NCI-H774 (cell line): ENCODE measurements at regions not wholly inside any gene's neighbourhood (a gene's known extent, or its start where the extent isn't known, plus 50 kb on each side); places are given as distances from the start of the nearest gene placed in this dataset.
"Not testable (repeated sequence)": the region's sequence is repeated elsewhere in the genome, so short reads cannot be mapped to it uniquely, and the experiment has no call there.

Experiments
- DNase-seq: peaks from one replicate; lab custom pipeline; 2025; lab: John Stamatoyannopoulos, UW

DNA sequence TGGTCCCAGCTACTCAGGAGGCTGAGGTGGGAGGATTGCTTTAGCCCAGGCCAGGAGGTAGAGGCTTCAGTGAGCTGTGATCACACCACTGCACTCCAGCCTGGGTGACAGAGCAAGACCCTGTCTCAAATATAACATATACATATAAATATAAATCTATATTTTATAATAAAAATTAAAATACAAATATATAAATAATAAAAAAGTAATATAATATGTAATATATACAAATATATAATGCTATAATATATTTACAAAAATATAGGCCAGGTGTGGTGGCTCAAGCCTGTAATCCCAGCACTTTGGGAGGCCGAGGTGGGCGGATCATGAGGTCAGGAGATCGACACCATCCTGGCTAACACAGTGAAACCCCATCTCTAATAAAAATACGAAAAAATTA, 131.4 kb downstream of the MFAP3L start:
- DNase-seq = not testable (repeated sequence)

DNA sequence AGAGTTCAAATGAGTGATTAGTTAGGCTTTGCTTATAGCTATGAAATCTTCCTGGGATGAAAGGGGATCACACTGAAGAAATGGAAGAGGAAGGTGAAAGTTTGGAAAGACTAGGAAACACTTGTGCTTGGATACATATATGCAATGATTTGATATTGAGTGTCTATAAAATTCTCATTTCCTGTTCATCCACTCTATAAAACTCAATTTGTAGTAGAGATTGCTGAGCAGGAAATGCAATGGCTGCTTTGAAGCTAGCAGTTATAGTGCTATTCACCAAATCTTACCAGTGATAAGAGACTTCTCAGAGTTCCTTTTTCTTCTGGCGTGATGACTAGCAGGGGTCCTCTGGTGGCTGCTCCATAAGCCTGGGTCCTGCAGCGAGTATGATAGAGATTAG, 128.1 kb upstream of the HPF1 start:
- no peak for DNase-seq

DNA sequence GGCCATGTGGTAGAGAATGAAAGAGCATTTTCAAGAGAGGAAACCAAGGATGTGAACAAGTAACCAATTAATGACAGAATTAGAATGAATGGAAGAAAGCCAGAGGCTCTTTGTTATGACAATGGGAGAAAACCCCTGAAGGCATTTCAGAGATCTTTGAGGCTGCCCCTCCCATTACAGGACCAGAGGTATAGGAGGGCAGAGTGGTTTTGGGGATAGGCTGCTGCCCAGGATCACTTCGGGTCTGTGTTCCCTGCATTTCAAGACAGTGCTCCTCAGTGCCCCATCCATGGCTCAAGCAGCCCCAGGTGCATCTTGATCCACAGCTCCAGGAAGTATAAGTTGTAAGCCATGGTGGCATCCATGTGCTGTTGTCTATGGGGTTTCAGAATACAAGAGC, 124.0 kb upstream of the HPF1 start:
- no peak for DNase-seq

DNA sequence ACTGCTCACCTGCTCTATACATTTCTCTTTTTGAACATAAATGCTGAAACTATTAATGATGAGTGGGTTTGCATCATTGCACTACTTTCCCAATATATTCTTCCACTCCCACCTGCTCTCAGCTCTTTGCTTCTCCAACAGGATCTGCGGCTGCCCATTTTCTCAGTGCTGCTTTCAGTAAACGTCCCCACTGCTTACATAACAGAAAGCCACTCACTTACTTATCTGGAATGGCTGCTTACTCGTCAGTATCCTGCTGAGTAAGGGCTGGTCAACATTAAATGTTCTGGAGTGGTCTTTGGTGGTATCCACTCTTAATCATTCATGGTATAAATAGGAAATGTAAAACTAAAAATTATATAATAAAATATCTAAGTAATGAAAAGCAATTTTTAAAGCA, 112.8 kb upstream of the HPF1 start:
- DNase-seq = no peak

DNA sequence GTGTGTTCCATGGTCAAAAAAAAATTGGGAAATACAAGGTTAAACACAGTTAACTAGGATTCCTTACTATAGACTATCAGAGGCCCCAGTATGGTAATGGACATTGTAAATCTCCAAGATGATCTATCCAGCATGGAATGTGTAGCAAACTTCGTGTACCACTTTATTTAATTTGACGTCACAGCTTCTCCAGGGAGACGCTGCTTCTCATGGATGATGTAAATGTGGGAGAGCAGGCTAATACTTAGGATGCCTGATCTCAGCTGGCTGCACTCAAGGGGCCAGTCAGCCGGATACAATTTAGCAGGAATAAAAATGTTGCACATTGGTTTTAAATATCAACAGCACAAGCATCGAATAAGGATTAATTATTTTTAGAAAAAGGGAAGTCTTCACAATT, 111.7 kb upstream of the HPF1 start:
- no peak for DNase-seq

DNA sequence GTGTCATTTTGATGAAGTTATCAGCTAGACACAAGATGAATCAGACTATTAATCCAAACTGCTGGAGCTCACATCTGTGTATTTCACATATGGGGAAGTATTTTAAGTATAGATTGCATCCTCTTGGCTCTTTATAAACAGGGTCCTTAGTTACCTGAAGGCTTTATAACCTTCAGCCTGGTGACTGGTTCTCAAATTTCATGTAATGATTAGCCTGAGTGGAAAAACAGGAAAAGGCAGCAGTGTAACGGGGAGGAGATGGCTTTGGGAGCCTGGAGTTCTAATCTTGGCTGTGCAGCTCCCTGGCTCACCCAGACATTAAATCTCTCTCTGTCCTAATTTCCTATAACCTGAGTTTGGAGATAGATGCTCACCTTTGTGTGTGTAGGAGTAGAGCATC, 103.8 kb upstream of the HPF1 start:
- no peak for DNase-seq

DNA sequence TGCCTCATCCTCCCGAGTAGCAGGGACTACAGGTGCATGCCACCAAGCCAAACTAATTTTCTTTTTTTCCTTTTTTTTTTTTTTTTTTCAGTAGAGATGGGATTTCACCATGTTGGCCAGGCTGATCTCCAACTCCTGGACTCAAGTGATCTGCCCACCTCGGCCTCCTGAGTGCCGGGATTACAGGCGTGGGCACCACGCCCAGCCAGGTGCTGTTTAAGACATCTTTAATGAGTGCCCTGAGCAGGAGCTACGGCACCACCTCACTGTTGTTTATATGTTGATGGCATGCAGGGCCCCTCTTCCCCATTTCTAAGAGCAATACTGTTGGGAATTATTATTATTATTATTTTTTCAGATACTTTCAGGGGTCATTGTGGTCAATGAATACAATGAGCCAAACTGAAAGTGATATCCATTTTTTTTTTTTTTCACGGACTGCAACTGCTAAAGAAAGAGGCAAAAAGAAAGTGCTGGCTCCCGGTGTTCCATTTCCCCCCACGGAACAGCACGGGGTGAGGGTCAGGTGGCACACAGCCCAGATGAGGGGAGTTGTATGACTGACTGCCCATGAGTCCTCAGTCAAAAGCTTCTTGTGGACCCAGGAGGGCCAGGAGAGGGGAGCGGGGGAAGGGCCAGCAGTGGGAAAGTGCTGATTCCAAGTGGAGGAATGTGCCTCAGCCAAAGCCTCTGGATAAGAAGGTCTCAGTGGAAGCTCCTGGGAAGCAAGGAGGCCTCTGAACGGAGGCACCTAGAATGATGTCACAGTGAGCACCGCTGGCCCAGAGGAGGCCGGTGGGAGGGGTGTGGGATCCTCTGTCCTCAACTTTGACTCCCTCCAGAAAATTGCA, 101.8 kb upstream of the HPF1 start:
- no peak for DNase-seq

DNA sequence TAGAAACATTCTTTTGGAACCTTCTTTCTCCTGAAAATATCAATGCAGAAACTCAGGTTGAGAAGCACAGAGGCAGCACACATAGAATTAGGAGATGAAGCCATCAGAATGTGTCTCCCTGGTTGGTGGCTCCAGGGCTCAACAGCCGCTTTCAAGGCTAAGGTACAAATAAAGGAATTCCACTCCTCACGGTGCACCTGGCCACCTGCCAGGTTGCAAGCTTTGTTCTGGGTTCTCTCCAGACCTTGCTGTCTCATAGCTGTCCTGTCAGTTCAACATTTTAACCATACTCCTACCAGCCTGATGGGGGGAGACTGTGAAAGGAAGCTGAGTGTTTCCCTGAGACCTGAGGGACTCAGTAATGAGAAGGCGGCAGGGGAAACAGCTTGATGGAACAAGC, 96.3 kb upstream of the HPF1 start:
- no peak for DNase-seq

DNA sequence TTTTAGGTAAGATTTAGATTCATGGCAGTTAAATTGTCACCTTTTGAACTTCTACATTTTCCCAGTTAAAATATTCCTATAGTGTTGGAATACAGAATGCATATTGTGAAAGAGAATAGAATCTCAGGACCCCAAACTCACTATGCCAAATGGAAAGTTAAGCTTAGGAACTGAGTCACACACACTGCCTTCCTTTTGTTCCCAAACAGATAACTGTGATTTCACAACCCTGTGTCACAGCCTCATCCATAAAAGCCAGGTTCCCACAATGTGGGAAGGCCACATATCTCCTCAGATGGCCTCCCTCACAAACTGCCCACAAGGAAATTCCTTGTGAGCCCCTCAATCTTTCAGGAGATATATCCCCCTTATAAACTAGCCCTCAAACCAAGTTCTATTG, 94.7 kb upstream of the HPF1 start:
- no peak for DNase-seq

DNA sequence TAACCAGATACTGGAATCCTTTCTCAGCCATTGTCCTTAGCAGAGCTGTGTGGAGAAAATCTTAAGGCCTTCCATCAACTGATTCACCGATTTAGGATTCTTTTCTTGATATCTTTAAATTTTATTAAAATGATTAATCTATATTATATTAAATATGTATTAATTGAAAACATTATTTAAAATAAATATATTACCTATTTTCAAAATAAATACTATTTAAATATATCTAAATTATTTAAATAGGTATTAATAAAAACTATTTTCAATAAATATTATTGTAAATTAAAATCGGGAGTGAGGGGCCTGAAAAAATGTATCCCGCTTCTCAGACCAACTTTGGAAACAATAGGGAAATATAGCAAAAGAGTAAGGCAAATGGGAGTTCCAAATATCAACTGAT, 94.0 kb upstream of the HPF1 start:
- no peak for DNase-seq

DNA sequence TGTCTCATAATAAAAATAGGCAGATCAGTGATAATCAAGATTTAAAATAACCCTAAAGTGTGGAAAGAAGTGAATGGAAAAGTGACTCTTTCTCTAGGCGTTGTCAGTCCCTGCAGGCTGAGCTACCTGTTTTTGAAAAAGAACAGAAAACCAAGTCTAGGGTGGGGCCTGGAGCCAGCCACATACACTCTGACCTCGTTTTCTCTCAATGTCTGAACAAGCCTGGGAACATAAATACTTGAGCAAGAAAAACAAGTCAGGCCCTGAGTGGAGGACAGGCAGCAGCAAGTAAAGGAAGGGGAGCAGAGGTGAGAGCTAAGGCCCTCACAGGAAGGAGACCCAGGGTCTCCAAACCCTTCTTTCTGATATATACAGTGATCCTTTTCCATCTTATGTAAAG, 91.7 kb upstream of the HPF1 start:
- DNase-seq = no peak

DNA sequence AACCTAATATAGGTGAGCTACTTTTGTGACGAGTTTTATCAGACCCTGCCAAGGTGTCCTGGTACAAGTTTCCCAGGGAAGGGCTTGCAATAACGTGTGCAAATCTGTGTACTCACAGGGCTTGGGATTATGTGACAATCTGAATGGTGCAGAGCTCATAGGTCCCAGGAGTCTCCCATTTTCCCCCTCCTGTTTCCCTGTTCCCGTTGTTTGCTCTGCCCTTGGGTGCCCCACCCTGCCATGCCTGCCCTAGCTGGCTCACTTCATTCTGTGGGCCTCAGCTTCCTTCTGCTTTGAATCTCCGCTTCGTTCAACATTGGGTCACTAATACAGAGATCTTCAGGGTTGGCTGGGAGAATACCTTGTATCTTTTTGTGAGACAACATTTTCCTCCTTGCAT, 90.3 kb upstream of the HPF1 start:
- DNase-seq = no peak

DNA sequence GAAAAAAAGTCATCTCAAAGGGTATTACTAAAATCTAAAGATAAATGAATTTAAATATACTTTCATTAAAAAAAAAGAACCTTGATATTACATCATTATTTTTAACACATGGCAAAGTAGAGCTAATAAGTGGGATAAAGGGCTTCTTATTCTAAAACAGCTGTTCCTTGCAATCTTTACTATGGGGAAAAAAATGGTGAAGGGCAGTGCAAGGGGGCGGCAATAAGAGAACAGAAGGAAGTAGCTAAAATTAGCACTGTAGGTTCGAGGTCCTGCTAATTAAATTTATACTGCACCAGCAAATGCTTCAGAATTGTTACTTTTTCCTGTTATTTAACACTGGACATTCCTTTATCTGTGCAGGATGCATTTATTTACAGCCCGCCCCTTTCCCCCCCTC, 89.4 kb upstream of the HPF1 start:
- DNase-seq = no peak

DNA sequence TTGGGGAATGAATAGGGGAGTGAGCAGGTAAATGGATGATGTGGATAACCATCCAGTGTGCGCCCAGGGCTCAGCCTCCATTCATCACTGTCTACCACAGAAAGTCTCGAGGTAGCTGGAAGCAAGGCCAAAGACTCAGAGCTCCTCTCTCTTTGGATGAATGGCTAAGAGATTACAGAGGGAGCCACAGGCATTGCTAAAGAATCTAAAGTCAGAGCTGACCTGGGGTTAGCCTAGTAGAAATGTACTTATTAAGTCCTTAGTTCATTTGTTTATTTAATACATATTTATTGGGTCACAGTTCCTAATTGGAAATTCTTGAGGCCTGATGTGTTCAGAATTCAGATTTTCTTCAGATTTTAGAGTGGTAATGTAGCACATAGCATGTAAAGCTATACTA, 88.7 kb upstream of the HPF1 start:
- DNase-seq = no peak

DNA sequence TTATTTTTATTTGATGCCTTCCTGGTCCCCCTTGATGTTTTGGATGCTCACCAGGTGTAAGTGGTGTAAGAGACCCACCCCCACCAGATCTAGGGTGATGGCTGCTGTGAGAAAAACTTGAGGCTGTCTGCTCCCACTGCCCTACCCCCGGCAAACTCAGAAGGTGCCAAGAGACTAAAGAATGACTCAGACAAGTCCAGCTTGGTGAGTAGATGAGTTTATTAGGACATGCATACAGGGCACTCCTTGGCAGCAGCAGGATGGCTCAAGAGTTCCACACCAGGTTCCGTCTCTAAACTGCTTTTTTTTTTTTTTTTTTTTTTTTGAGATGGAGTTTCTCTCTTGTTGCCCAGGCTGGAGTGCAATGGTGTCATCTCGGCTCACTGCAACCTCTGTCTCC, 84.0 kb upstream of the HPF1 start:
- no peak for DNase-seq

DNA sequence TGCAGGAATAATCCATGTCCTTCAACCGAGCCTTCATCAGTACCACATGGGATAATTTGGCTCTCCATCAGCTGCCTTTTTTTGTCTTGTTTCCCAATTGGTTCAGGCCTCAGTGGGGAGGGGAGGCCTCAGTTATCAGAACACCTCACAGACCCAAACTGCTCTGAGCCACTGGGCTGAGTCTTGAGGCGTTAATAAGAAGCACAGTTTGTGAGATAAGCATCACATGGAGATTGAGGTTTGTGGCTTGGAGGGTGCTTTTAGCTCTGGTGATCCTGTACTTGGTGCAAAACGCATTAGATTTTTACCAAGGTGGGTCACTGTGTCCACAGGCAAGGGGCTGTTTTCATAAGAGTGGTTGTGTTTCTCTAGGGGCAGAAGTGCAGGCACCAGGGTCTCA, 82.8 kb upstream of the HPF1 start:
- no peak for DNase-seq

DNA sequence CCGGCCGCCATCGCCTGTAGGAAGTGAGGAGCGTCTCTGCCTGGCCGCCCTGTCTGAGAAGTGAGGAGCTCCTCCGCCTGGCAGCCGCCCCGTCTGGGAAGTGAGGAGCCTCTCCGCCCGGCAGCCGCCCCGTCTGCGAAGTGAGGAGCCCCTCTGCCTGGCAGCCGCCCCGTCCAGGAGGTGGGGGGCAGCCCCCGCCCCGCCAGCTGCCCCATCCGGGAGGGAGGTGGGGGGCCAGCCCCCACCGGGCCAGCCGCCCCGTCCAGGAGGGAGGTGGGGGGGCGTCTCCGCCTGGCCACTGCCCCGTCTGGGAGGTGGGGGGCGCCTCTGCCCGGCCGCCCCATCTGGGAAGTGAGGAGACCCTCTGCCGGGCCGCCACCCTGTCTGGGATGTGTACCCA, 70.6 kb upstream of the HPF1 start:
- not testable (repeated sequence) for DNase-seq

DNA sequence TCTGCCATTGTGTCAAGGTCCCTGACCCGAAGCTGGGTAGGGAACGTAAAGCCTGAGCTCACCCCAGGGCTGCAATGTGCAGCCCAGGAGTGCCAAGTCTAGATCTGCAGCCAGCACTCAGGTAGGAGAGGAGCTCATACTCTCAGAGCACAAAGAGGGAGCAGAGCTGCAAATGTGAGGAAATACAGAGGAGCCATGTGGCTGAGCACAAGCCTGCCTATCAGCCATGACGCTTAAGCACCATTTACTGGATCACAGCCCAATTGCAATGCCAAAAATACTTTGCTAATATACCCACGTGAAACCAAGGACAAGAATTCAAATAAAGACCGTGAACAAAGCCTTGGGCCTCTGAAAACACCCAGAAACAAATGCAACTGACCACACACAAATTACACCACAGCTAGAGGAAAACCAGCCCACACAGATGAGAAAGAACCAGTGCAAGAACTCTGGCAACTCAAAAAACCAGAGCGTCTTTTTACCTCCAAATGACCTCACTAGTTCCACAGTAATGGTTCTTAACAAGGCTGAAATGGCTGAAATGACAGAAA, 69.0 kb upstream of the HPF1 start:
- no peak for DNase-seq

DNA sequence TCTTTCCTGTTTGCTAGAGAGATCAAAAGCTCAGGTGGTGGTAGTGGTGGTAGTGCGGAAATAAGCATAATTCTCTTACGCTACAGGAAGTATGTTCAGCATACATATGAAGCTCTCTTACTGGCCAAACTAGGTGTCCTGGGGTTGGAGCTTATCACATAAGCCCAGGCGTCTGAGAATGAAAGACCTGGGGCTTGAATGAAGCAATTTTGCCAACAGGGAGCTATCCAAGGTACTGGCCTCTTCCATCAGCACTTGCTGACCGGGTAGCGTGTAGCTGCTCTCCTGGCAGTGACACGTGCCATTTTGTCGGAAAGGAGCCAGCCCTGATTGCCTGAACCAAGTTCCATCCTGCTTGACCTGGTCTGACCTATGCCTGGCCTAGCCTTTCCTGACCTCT, 65.9 kb upstream of the HPF1 start:
- no peak for DNase-seq

DNA sequence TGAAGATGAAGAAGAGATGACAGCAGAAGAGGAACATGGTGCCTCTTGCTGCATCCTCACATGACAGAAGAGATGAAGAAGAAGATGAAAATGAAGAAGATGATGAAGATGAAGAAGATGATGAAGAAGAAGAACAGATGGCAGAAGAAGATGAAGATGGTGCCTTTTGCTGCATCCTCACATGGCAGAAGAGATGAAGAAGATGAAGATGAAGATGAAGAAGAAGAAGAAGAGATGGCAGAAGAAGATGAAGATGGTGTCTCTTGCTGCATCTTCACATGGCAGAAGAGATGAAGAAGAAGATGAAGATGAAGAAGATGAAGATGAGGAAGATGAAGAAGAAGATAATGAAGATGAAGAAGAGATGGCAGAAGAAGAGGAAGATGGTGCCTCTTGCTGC, 63.7 kb upstream of the HPF1 start:
- no peak for DNase-seq

DNA sequence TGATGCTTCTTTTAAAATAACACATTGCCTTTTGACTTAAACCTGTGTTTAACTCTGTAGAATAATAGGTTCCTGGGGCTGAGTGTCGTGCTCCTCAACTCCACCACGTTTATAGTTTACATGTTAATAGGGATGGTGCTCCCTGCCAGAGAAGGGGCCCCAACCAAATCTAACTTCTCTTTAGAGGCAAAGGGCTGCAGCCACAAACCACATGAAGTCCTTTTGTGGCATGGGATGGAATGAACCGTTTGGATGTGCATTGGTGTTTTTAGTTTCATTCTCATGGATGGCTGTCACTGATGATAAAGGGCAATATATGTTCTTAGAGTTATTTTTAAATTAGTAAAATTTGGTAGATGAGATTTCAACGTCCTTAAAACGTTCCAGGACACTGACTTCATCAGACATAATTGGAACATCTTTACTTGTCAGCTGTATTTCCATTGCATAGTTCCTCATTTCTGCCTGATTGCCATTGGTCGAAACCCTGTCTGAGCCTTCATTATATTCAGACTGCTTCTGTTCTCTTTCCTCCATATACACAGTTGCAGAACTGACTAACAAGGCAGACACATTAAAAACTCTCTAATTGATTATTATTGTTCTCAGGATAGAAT, 60.4 kb upstream of the HPF1 start:
- no peak for DNase-seq

DNA sequence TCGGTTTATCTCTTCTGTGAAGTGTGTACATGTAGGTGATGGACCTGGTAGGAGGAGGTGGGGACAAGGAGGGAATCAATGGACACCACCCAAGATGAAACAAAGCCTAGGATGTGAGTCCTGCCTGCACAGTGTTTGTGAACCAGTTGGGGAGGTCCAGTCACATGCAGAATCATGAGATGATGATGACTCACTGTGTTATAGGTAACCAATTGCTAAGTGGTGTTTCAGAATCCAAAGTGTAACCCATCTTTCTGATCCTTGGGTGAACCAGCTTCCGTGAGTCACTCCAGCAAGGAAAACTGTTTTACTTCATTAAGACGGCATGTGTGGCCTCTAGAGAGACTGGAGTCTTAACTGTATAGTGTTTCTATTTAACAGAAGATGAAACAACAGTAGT, 57.9 kb upstream of the HPF1 start:
- no peak for DNase-seq

DNA sequence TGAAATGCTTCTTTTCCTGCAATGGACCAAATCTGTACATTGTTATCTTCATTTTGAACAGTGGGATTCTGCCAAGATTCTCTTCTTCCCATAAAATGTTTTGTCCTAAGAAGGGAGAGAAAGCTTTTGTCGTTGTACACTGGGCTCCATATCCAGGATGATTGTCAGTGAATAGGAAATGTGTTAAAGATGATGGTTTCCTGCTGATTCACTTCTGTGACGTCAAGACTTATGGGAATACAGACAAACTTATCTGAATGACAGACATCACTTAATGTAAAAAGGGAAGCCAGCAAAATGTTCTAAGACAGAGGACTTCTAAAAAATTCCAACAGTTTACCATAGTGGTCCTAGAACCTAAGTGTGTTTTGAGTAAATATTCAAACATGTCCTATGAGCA, 53.7 kb upstream of the HPF1 start:
- no peak for DNase-seq
